Bronchial epithelial cell (primary cell): ENCODE measurements at regions not wholly inside any gene's neighbourhood (a gene's known extent, or its start where the extent isn't known, plus 50 kb on each side); places are given as distances from the start of the nearest gene placed in this dataset.

ENCODE experiments used
- DNase-seq: peaks from one replicate; pipeline ENCODE4 v3.0.0-alpha.2; 2010; ENCODE audit warnings: low read depth
- FAIRE-seq: peaks from 2 replicates; lab custom pipeline; 2011; peaks lifted over from hg19 to GRCh38; lab: Jason Lieb, UNC
- H3K27me3 ChIP-seq: 2 replicates; pipeline ENCODE4 v1.5.1; 2011; ENCODE audit warnings: low read length; ENCODE audit not compliant: control insufficient read depth, insufficient read depth
- H3K36me3 ChIP-seq: 2 replicates; pipeline ENCODE4 v1.5.1; 2011; ENCODE audit warnings: low read length; ENCODE audit not compliant: control insufficient read depth, insufficient read depth
- H3K4me3 ChIP-seq: 2 replicates; pipeline ENCODE4 v1.5.1; 2011; ENCODE audit warnings: mild to moderate bottlenecking, low read depth, low read length, control low read depth
- TF ChIP-seq, protein P1 (sequence below): IDR thresholded peaks from 2 replicates; pipeline ENCODE4 v1.5.1; 2011; ENCODE audit warnings: mild to moderate bottlenecking, moderate library complexity, low read length, control low read depth, inconsistent platforms; ENCODE audit not compliant: insufficient read depth, severe bottlenecking

DNA sequence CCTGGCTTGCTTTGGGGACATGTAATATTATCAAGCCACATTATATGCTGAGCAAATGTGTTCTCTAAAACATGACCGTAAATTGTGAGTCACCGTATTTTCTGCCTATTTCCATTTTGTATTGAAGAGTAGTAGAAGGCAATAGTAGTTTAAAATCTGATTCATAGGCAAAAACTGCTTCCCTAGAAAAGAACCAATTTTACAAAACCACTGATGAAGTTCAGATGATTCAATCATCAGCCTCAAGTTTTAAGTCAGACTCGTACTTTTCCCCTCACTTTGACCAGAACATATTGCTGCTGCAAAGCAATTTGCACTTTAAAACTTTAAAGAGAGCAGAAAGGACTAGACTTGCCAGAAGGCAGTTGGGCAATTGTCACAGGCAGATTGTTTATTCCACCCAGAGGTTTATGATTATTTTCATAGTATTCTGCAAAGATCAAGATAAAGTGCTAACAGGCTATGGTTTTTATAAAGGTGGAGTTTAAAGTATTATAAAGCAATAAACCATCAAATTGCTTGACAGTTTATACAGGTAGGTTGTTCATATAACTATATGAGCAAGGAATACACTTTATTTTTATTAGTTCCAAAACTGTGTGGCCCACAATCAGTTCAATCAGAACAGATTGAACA lies 168.2 kb downstream of the ETV1 start:
- DNase-seq (no peak), FAIRE-seq (no peak)
- TF ChIP-seq, protein P1, sequence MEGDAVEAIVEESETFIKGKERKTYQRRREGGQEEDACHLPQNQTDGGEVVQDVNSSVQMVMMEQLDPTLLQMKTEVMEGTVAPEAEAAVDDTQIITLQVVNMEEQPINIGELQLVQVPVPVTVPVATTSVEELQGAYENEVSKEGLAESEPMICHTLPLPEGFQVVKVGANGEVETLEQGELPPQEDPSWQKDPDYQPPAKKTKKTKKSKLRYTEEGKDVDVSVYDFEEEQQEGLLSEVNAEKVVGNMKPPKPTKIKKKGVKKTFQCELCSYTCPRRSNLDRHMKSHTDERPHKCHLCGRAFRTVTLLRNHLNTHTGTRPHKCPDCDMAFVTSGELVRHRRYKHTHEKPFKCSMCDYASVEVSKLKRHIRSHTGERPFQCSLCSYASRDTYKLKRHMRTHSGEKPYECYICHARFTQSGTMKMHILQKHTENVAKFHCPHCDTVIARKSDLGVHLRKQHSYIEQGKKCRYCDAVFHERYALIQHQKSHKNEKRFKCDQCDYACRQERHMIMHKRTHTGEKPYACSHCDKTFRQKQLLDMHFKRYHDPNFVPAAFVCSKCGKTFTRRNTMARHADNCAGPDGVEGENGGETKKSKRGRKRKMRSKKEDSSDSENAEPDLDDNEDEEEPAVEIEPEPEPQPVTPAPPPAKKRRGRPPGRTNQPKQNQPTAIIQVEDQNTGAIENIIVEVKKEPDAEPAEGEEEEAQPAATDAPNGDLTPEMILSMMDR = no peak
- no peaks in the 10 kb centered on the region for H3K27me3 ChIP-seq
- no peak overlapping the region for H3K4me3 ChIP-seq
- H3K36me3 ChIP-seq = no peaks in the 10 kb centered on the region

DNA sequence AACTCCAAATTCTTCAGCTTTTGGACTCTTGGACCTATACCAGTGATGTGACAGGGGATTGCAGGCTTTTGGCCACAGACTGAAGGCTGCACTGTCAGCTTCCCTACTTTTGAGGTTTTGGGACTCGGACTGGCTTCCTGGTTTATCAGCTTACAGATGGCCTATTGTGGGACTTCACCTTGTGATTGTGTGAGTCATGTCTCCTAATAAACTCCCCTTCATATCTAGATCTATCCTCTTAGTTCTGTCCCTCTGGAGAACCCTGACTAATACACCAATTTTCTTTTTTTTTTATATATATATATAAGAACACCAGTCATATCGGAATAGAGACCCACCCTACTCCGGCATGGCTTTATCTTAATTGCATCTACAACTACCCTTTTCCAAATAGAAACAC lies 166.8 kb downstream of the ETV1 start:
- no peaks in the 10 kb centered on the region for H3K27me3 ChIP-seq
- H3K4me3 ChIP-seq = no peak overlapping the region
- TF ChIP-seq, protein P1 = no peak
- no peaks in the 10 kb centered on the region for H3K36me3 ChIP-seq
- DNase-seq = no peak
- no peak for FAIRE-seq

GRCh38 chr7:13826752-13827151 lies 162.7 kb downstream of the ETV1 start:
- no peaks in the 10 kb centered on the region for H3K27me3 ChIP-seq
- FAIRE-seq = no peak
- DNase-seq = no peak
- H3K36me3 ChIP-seq = no peaks in the 10 kb centered on the region
- TF ChIP-seq, protein P1 = no peak
- H3K4me3 ChIP-seq = no peak overlapping the region

DNA sequence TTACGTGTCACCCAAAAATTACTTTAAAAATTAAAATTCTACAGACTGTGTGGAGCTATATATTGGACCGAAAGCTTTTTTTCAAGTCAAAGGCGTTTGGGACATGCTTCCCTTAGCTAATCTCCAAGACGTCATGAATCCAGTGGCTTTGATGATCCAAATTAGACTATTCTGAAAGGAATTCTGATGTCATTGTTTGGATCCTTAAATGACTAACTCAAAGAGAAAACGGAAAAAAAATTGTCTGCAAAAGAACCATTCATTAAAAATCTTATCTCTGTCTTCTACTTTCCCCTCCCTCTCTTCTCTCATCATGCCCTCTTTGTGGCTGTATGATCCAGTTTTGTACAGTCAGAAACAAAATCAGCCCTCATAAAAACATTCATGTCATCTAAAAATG lies 161.8 kb downstream of the ETV1 start:
- no peaks in the 10 kb centered on the region for H3K36me3 ChIP-seq
- H3K4me3 ChIP-seq = no peak overlapping the region
- TF ChIP-seq, protein P1 = no peak
- DNase-seq = no peak
- no peak for FAIRE-seq
- H3K27me3 ChIP-seq = no peaks in the 10 kb centered on the region

DNA sequence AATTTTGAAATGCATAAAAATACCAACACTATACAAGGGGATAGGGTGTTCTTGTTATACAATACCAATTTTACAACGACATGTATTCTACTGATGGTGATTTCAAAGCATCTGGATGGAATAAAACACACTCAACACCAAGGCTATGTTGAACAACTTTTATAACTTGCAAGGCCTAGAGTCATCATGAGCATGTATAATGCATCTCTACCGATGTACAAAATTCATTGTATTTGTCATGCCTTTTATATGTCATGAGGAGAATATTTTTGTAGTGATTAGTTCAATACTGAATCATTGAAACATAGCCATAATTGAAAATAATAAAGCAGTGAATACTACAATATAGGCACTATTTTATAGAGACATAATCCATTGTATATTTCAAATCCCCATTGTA lies 160.2 kb downstream of the ETV1 start:
- H3K4me3 ChIP-seq = no peak overlapping the region
- H3K27me3 ChIP-seq = no peaks in the 10 kb centered on the region
- TF ChIP-seq, protein P1 = no peak
- no peaks in the 10 kb centered on the region for H3K36me3 ChIP-seq
- DNase-seq (no peak), FAIRE-seq (no peak)
